T-helper 17 cell (primary cell): ENCODE measurements at regions not wholly inside any gene's neighbourhood (a gene's known extent, or its start where the extent isn't known, plus 50 kb on each side); places are given as distances from the start of the nearest gene placed in this dataset.
"Not testable (repeated sequence)": the region's sequence is repeated elsewhere in the genome, so short reads cannot be mapped to it uniquely, and the experiment has no call there.

Experiments
- ATAC-seq: fragments of 150-1000 bp; cut with Tn5 transposase; 2 replicates; pipeline ENCODE4 v1.10.0; 2021; ENCODE audit warnings: mild to moderate bottlenecking, moderate library complexity
- DNase-seq, 3 donors: peaks; one replicate each; pipeline versions ENCODE4 v3.0.0 to v3.0.0-alpha.2; 2020 to 2021
- H3K9me3 ChIP-seq: one replicate; pipeline ENCODE4 v1.7.0; 2013; ENCODE audit warnings: low read length, mild to moderate bottlenecking; ENCODE audit not compliant: control insufficient read depth, poor library complexity, severe bottlenecking
- H3K27ac Mint-ChIP-seq: one replicate; pipeline ENCODE4 v1.8.0; 2022; ENCODE audit warnings: mild to moderate bottlenecking, moderate library complexity, mixed read lengths
- H3K27me3 Mint-ChIP-seq: one replicate; pipeline ENCODE4 v1.8.0; 2022; ENCODE audit warnings: mixed read lengths
- H3K36me3 Mint-ChIP-seq: one replicate; pipeline ENCODE4 v1.8.0; 2022; ENCODE audit warnings: low read depth, mixed read lengths
- H3K4me1 Mint-ChIP-seq: one replicate; pipeline ENCODE4 v1.8.0; 2022; ENCODE audit warnings: mild to moderate bottlenecking, mixed read lengths
- H3K4me3 Mint-ChIP-seq: one replicate; pipeline ENCODE4 v1.8.0; 2022; ENCODE audit warnings: mild to moderate bottlenecking, moderate library complexity, mixed read lengths

DNA sequence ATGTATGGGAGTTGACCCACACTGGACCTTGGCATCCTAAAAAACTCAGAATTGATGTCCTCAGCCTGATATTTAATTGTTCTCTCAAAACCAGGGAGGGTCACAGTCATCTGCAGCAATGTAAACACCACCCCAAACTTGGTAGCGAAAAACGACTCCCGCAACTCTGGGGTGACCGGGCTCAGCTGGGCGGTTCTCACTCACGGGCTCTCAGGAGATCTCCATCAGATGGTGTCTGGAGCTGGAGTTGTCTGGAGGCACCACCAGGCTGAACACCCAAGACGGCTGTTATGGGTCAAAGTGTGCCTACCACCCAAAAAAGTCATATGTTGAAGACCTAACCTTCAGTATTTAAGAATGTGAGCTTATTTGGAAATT lies 50.9 kb upstream of the NXT1 start:
- Mint-ChIP-seq H3K27ac (no peak overlapping the region), H3K4me3 (no peak overlapping the region), H3K4me1 (peaks cover 6% of the 10 kb centered on the region), H3K36me3 (peaks cover 4% of the 10 kb centered on the region), H3K27me3 (peaks cover 59% of the 10 kb centered on the region)
- ATAC-seq (no peak), DNase-seq (no peak)
- no peaks in the 10 kb centered on the region for H3K9me3 ChIP-seq

DNA sequence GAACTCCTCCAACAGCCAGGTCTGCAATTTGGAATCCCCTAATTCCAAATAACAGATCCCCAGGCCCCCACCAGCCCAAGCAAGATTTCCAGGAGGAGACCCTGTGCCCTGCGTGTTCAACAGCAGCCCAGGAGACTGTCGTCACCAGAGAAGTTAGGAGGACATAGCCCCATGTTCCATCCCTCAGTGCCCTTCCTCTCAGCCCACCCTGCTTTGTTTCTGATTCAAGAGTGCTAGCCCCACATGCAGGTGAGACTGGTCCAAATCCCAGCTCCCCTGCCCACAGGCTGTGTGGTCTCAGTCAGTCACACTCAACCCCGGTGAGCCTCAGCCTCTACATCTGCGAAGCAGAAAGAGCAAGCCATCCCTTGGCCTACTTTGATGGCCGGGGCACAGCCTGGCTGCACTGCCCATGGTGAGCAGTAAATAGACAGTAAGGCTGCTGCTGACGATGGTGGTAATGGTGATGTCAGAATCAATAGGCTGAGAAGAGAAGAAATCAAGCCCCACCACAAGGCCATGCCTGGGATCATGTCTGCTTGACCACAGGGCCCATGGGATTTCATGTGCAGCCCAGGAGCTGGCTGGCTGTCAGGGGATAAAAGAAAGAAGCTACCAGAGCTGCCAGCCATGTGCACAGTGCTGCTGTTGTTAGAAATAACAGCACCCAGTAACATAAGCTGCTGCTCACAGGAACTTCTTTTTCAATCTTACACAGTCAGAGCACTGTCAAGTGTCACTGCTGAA lies 51.5 kb upstream of the NXT1 start:
- DNase-seq (no peak), ATAC-seq (no peak)
- no peak overlapping the region for H3K27ac Mint-ChIP-seq
- H3K9me3 ChIP-seq: no peaks in the 10 kb centered on the region
- peaks cover 7% of the 10 kb centered on the region for H3K36me3 Mint-ChIP-seq
- H3K27me3 Mint-ChIP-seq: peaks cover 59% of the 10 kb centered on the region
- peaks cover 8% of the 10 kb centered on the region for H3K4me1 Mint-ChIP-seq
- H3K4me3 Mint-ChIP-seq: no peak overlapping the region

DNA sequence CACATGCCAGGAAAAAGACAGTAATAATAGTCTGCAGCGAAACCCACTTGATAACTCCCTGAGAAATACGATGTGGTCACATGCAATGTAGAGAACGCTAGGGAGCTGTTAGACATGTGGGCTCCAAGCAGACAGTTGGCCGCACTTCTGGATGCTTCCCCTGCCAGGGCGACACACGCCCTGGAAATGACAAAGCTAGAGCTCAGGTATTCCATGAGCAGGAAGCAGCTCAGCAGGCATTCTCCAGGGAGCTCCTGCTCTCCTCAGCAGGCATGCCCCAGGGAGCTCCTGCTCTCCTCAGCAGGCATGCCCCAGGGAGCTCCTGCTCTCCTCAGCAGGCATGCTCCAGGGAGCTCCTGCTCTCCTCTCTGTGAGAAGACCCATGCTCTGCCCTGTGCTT lies 52.4 kb upstream of the NXT1 start:
- peaks cover 59% of the 10 kb centered on the region for H3K27me3 Mint-ChIP-seq
- H3K27ac Mint-ChIP-seq: no peak overlapping the region
- H3K4me1 Mint-ChIP-seq: peaks cover 4% of the 10 kb centered on the region
- H3K9me3 ChIP-seq: no peaks in the 10 kb centered on the region
- no peak for DNase-seq
- no peak overlapping the region for H3K4me3 Mint-ChIP-seq
- peaks cover 5% of the 10 kb centered on the region for H3K36me3 Mint-ChIP-seq
- no peak for ATAC-seq

DNA sequence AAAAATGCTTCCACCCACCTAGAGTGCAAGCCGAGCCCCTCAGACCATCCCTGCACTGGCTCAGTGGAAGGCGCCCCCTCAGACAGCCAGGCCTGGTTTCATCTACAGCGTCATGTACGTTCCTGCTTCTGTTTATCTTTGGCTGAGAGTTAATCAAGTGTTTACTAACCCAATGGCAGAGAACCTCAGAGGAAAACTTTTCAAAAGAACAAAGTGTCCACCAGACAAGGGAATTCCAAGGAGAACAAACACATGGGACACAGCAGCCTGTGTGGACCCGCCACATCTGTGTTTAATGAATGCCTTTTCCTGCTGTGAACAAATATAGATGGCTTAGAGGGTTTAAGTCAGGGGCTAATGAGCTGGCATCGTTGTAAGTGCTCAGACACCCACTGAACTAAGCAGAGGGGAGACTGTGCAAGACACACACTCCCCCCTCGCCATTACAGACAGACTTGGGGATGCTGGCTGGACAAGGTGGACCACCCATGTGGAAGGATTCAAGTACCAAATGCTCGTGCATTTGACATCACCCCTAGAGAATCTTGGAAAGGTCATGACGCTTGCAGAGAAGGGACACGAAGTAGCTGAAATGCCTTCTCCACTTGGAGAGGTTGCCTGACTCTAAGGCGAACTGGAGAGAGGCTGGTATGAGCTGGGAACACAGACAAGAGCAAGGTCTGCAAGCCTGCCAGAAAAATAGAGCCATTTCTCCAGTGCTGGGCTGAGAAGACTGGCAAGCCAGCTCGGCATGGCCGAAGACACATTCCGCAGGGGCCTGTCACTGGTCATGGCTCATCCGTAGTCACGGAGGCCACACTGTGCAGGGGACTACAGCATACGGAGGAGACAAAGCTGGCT lies 53.5 kb upstream of the NXT1 start:
- peaks cover 4% of the 10 kb centered on the region for H3K4me1 Mint-ChIP-seq
- no peak for DNase-seq
- H3K4me3 Mint-ChIP-seq: no peak overlapping the region
- no peaks in the 10 kb centered on the region for H3K9me3 ChIP-seq
- no peak overlapping the region for H3K27ac Mint-ChIP-seq
- H3K36me3 Mint-ChIP-seq: peaks cover 5% of the 10 kb centered on the region
- ATAC-seq: no peak
- H3K27me3 Mint-ChIP-seq: peaks cover 59% of the 10 kb centered on the region

DNA sequence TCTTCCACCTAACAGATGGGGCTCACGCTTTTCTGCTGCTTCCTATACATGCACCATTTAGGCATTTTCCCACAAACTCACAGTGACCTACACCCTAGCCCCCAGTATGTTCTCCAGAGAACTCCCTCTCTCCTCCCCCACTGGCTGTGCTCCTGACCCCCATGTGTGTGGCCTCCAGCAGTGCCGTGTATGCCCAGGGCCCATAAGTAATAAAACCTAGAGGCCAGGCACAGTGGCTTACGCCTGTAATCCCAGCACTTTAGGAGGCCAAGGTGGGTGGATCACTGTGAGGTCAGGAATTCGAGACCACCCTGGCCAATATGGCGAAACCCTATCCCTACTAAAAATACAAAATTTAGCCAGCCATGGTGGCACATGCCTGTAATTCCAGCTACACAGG lies 54.7 kb upstream of the NXT1 start:
- Mint-ChIP-seq H3K4me1 (peaks cover 4% of the 10 kb centered on the region), H3K36me3 (peaks cover 5% of the 10 kb centered on the region), H3K27ac (no peak overlapping the region), H3K4me3 (no peak overlapping the region), H3K27me3 (peaks cover 56% of the 10 kb centered on the region)
- DNase-seq (no peak), ATAC-seq (no peak)
- no peaks in the 10 kb centered on the region for H3K9me3 ChIP-seq

DNA sequence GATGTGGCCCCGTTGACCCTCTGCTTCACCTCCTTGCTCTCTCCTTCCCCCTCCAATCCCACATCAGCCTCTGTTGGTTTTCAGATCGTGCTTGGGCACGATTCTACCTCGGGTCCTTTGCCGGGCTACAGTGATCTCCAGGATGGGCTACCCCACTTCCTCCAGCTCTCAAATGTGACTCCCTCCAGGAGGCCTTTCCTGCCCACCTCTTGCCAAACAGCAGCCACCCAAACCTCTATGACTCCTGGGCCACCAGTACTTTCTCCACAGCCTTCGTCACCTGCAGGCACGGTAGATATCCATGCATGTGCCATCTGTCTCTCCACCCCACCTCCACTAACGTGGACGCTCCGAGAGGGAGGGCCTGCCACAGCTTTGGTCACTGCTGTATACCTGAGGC lies 55.9 kb upstream of the NXT1 start:
- H3K4me3 Mint-ChIP-seq: no peak overlapping the region
- peaks cover 2% of the 10 kb centered on the region for H3K4me1 Mint-ChIP-seq
- peaks cover 5% of the 10 kb centered on the region for H3K36me3 Mint-ChIP-seq
- H3K27ac Mint-ChIP-seq: no peak overlapping the region
- no peak for ATAC-seq
- H3K27me3 Mint-ChIP-seq: peaks cover 56% of the 10 kb centered on the region
- DNase-seq: no peak
- H3K9me3 ChIP-seq: no peaks in the 10 kb centered on the region

DNA sequence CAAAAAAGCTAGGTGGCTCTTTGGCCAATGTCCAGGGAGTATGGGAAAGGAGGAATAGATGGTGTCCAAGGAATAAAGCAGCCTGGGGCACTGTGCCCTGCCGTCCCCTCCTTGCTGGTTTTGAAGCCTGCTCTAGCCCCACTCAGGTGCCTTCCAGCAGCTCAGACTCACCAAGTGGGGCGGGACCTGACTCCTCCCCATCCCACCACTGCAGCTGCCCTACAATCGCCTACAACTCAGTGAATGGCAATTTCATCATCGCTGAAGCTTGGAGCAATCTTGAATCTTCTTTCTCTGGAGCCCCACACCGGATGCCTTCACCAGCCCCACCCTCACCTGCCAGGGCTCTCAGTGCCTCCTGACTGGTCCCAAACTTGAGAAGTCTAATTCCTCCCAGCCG lies 56.4 kb upstream of the NXT1 start:
- no peaks in the 10 kb centered on the region for H3K9me3 ChIP-seq
- Mint-ChIP-seq H3K27ac (no peak overlapping the region), H3K4me1 (peaks cover 2% of the 10 kb centered on the region), H3K4me3 (no peak overlapping the region), H3K36me3 (peaks cover 5% of the 10 kb centered on the region), H3K27me3 (peaks cover 60% of the 10 kb centered on the region)
- ATAC-seq (no peak), DNase-seq (no peak)

DNA sequence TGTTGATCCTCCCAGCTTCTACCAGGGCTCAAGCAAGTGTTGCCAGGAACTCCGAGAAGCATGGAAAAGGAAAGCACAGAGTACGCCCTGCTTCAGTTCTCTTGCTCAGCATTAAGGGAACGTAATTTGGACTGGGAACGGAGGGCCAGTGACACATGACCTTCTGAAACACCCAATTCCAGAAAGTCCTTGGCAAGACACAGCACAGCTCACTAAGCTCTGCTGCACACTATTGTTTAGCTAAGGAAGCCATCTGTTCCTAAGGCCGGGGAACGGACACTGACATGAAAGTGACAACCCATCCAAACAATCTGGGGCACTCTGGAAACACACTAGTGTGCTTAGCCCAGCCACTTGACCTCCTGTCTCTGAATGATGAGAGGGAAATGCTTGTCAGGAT lies 56.9 kb upstream of the NXT1 start:
- DNase-seq: no peak
- H3K27me3 Mint-ChIP-seq: peaks cover 62% of the 10 kb centered on the region
- no peaks in the 10 kb centered on the region for H3K9me3 ChIP-seq
- peaks cover 5% of the 10 kb centered on the region for H3K36me3 Mint-ChIP-seq
- H3K4me1 Mint-ChIP-seq: peaks cover 2% of the 10 kb centered on the region
- H3K4me3 Mint-ChIP-seq: no peak overlapping the region
- no peak overlapping the region for H3K27ac Mint-ChIP-seq
- no peak for ATAC-seq

DNA sequence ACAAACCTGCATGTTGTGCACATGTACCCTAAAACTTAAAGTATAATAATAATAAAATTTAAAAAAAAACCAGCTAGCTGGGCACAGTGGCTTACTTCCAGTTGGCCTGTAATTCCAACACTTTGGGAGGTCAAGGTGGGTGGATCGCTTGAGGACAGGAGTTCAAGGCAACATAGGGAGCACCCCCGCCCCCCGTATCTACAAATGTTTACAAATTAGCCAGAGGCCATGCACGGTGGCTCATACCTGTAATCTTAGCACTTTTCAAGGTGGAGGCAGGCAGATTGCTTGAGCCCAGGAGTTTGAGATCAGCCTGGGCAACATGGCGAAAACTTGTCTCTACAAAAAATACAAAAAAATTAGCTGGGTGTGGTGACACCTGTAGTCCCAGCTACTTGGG lies 58.3 kb upstream of the NXT1 start:
- not testable (repeated sequence) for H3K4me1 Mint-ChIP-seq, H3K36me3 Mint-ChIP-seq, H3K4me3 Mint-ChIP-seq, DNase-seq, H3K9me3 ChIP-seq, ATAC-seq, H3K27ac Mint-ChIP-seq
- peaks cover 53% of the 10 kb centered on the region for H3K27me3 Mint-ChIP-seq

DNA sequence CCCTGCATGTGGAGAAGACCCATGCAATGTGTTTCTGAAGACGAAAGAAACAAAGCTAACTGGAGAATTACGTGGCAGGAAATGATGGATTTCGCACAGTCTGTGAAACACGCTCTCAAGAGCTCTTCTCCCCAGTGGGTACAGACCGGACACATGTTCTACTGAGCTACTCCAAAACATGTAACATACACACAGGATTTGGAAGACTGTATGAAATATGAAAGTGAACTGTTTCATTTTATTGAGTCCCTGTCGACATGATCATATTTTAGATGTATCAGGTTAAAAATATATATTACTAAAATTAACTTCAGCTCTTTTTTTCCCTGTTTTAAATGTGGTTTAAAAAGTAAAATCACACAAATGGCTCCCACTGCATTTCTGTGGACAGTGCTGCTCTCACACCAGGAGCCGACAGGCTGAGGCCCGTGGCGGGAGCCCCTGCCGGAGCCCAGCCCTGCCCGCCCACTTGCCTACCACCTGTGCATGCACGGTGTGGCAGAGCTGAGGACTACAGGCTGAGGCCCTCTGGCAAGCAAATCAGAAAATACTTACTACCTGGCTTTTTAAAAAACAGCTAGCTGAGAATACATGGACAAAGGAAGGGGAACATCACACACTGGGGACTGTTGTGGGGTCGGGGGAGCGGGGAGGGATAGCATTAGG lies 58.9 kb upstream of the NXT1 start:
- Mint-ChIP-seq H3K36me3 (peaks cover 5% of the 10 kb centered on the region), H3K4me3 (no peak overlapping the region), H3K4me1 (peaks cover 2% of the 10 kb centered on the region), H3K27ac (no peak overlapping the region), H3K27me3 (peaks cover 53% of the 10 kb centered on the region)
- ATAC-seq (no peak), DNase-seq (no peak)
- no peaks in the 10 kb centered on the region for H3K9me3 ChIP-seq

DNA sequence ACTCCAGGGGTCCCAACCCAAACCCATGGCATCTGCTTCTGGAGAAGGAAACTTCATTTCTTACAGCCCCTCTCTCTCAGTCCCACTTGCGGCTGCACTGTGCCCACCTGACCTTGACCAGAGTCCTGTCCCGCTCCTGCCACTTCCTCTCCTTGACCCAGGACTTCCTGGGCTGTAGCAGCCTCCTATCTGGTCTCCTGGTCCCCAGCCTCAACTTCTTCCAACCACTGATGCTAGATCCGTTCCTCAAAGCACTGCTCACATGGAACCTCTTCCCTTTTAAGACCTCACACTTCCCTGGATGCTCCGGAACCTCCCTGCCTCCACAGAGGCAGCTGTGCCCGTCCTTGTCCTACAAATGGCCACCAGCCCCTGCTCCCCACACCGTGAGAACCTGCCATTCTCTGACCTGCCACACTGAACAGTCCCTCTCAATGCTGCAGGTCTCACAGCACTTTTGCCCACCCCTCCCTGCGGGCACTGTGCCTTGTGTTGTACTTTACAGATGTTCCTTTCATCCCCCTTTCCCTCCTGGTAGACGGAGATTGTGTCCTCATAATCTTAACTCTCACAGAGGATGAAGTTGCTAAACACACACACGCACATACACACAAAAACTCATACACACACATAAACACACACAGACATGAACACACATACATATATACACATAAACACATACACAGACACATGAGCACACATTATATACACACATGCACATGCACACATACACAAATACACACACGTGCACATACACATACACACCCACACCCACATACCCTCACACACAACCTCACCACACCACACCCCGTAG lies 59.6 kb upstream of the NXT1 start:
- no peak for ATAC-seq

DNA sequence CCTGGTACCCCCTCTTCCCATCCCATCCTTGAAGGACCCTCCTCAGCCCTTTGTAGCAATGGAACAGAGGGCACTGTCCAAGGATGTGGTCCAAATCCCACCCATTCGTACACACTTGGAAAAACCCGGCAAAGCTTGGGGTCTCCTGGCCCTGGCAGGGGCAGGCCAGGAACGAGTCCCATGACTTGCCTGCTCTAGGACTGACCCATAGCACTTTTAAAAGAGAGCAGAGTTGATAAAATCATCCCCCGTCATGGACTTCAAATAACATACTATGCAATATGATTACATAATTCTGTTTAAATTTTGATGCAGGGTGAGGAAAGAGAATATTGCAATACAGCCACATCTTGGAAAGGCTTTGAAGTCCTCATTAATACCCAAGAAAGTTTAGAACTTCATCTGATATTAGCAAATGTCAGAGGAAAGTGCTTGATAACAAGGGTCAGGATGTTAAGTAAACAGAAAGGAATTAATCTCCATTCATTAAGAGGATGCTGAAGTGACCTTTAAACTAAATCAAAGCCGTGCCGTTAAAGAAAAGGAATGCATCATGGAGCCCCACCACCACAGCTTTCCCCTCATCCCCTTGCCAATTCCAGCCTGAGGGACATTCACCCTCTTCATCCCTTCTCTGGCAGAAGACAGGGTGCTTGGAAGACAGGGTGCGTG lies 60.7 kb upstream of the NXT1 start:
- H3K27ac Mint-ChIP-seq: no peak overlapping the region
- H3K4me1 Mint-ChIP-seq: peaks cover 2% of the 10 kb centered on the region
- no peak for ATAC-seq

More for the DNA sequence above, 59.6 kb upstream of the NXT1 start:
- Mint-ChIP-seq H3K36me3 (peaks cover 5% of the 10 kb centered on the region), H3K4me1 (peaks cover 2% of the 10 kb centered on the region), H3K4me3 (no peak overlapping the region), H3K27ac (no peak overlapping the region), H3K27me3 (peaks cover 52% of the 10 kb centered on the region)
- no peaks in the 10 kb centered on the region for H3K9me3 ChIP-seq
- no peak for DNase-seq

More for the DNA sequence above, 60.7 kb upstream of the NXT1 start:
- H3K36me3 Mint-ChIP-seq: peaks cover 5% of the 10 kb centered on the region
- no peak overlapping the region for H3K4me3 Mint-ChIP-seq
- DNase-seq: no peak
- H3K27me3 Mint-ChIP-seq: peaks cover 57% of the 10 kb centered on the region
- no peaks in the 10 kb centered on the region for H3K9me3 ChIP-seq
